HG03175 (cell line): ENCODE measurements at regions not wholly inside any gene's neighbourhood (a gene's known extent, or its start where the extent isn't known, plus 50 kb on each side); places are given as distances from the start of the nearest gene placed in this dataset.
"Not testable (repeated sequence)": the region's sequence is repeated elsewhere in the genome, so short reads cannot be mapped to it uniquely, and the experiment has no call there.

Source experiments
- ATAC-seq: cut with Tn5 transposase; IDR thresholded peaks from one replicate; pipeline ENCODE4 v1.9.1; 2021; ENCODE audit warnings: mild to moderate bottlenecking, moderate library complexity; ENCODE audit not compliant: unreplicated experiment

DNA sequence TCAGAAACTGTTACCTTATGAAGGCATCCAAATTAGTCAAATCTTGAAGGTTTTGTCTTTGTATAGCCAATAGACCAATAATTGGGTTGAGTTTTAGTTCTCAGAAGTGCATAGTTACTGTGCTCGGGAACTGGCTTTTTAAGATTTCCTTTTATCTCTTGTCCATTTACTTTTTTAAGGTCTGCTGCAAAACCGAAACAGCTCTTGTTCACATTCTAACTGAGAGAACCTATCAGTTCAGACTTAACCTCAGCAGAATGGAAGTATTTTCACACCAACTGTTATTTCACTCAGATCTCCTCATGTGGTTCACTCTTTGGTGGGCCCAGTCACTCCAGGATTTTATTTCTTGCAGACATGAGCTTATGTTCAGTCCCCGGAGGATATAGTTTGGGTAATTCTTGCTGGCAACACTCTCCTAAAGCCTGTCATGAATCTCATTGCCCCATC lies 55.5 kb downstream of the TPBG start:
- peak; percentile 51 for ATAC-seq

DNA sequence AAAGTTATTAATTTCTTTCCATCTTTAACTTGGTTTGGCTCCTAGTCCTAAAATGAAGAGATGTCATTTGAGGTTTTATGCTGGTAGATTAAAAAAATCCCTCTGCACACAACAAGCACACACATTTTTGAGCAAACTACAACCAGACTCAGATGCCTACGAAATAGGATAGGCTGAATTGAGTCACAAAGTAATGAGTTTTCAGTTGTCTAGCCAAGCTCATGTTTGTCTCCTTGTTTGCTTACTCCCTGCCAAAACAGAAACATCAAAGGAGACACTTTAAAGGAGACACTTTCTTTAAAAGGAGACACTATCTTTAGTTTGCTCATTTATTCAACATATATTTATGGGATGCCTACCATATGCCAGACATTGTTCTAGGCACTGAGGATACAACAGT lies 56.2 kb downstream of the TPBG start:
- no peak for ATAC-seq

GRCh38 chr6:82430611-82431010 lies 67.0 kb downstream of the TPBG start:
- no peak for ATAC-seq

DNA sequence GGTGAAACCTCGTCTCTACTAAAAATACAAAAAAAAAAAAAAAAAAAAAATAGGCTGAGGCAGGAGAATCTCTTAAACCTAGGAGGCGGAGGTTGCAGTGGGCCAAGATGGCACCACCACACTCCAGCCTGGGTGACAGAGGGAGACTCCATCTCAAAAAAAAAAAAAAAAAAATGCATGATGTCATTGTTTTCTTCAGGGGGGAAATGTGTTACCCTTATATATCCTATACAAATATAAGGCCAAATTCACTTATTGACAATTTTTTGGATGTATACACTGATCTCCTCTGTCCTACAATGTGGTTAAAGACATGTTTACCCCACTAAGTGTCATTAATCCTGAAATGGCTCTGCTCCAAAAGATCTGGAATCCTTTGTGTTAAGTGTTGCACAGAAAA lies 73.1 kb downstream of the TPBG start:
- ATAC-seq = no peak

DNA sequence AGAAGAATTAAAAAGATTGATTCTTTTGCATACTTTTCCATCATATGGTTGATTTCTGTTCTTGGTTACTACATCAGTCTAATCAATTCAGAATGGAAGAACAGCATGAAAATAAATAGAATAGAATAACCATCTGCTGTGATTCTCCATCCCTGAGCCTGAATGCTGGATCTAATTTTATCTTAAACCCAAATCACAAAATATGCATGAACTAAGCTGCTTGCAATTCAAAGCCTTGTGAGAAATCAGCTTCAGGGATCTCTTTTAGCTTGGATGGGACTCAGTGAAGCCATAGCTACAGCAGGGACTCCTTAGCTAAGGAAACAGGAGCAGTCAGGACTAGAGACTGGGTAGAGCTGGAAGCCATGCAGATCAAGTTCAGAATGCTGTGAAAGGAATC lies 74.1 kb downstream of the TPBG start:
- no peak for ATAC-seq

GRCh38 chr6:82441047-82441855 lies 77.6 kb downstream of the TPBG start:
- no peak for ATAC-seq

DNA sequence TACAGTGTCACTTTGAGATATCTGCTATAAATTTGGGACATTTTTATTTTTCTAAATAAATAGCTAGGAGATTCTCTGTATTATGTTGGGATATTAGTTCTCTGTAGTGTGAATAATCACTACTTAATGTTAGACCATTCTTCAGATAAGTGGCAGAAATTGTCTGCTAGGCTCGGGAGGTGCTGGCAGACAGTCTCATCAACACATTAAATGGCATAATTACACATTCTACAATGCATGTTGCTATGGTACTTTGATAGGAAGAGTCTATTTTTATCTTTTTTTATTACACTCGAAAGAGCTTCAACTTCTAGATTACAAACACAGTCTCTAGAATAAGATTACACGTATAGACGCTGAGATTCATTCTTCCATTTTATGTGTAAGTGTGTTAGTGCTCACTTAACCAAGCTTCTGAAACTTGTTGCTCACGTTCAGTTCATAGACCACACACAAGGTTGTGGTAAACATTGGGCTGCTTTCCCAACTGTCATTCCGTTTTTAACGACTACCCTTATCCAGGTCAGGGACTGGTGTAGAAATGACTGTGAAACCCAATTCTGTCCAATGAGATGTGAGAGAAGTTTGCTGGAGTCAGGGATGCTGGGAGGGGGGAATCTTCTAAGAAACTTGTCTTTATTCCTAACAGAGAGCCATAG lies 78.6 kb downstream of the TPBG start:
- ATAC-seq = no peak

GRCh38 chr6:82458147-82458546 lies 94.5 kb downstream of the TPBG start:
- no peak for ATAC-seq

DNA sequence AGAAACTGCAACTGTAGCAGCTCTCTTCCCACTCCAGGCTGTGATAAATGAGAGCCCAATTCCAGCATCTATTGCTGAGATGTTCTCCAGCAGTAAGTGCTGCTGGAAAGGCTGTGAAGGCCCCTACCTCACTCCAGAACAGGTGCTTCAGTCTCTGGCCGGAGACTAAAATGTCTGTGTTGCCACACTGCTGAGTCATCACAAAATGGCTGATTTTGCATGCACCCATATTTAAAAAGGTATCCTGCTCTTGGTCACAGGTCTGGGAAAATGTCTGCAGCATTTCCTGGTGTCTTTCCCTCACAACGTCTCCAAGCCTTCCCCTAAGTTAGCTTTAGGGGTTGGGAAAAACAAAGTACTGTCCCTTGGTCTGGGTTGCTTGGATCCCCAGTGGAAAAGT lies 95.1 kb downstream of the TPBG start:
- ATAC-seq = no peak

DNA sequence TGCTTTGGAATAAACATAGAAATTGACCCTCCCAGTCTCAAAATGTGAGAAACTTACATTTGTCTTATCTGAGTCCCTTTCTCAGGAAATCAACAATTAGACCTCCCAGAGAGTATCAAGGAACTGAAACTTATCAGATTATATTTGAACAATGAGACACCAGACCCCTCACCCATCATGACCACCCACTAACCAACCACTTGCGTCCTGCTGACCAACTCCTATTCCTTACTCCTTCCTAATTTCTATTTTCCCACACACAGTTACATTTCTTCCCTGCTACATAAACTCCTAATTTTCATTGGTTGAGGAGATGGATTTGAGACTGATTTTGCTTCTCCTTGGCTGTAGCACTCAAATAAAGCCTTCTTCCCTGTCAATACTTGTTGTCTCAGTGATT lies 97.9 kb downstream of the TPBG start:
- ATAC-seq = no peak

GRCh38 chr6:82467338-82467737 lies 103.7 kb downstream of the TPBG start:
- no peak for ATAC-seq

DNA sequence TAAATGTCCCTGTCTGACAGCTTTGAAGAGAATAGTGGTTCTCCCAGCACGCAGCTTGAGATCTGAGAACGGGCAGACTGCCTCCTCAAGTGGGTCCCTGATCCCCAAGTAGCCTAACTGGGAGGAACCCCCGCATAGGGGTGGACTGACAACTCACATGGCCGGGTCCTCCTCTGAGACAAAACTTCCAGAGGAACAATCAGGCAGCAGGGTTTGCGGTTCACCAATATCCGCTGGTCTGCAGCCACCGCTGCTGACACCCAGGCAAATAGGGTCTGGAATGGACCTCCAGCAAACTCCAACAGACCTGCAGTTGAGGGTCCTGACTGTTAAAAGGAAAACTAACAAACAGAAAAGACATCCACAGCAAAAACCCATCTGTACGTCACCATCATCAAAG lies 106.5 kb downstream of the TPBG start:
- ATAC-seq = not testable (repeated sequence)

DNA sequence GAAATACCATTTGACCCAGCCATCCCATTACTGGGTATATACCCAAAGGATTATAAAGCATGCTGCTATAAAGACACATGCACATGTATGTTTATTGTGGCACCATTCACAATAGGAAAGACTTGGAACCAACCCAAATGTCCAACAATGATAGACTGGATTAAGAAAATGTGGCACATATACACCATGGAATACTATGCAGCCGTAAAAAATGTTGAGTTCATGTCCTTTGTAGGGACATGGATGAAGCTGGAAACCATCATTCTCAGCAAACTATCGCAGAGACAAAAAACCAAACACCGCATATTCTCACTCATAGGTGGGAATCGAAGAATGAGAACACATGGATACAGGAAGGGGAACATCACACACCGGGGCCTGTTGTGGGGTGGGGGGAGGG lies 111.5 kb downstream of the TPBG start:
- ATAC-seq = not testable (repeated sequence)

DNA sequence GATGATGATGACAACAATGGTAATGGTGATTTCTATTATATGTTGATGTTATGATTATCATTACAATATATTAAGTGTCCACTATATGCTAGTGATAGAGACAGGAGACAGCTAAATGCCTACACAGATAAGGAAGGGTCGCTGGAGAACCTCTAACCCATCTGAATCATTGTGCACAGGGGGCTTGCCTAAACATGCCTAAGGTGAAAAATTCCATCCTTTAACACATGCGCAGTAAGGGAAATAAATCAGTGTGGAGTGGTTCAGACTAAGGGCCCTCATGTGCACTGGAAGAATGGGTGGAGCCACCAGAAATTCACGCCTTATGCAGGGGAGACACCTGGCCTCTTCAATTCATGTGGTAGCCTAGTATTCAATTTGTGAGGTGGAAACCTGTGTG lies 120.4 kb downstream of the TPBG start:
- ATAC-seq = no peak

DNA sequence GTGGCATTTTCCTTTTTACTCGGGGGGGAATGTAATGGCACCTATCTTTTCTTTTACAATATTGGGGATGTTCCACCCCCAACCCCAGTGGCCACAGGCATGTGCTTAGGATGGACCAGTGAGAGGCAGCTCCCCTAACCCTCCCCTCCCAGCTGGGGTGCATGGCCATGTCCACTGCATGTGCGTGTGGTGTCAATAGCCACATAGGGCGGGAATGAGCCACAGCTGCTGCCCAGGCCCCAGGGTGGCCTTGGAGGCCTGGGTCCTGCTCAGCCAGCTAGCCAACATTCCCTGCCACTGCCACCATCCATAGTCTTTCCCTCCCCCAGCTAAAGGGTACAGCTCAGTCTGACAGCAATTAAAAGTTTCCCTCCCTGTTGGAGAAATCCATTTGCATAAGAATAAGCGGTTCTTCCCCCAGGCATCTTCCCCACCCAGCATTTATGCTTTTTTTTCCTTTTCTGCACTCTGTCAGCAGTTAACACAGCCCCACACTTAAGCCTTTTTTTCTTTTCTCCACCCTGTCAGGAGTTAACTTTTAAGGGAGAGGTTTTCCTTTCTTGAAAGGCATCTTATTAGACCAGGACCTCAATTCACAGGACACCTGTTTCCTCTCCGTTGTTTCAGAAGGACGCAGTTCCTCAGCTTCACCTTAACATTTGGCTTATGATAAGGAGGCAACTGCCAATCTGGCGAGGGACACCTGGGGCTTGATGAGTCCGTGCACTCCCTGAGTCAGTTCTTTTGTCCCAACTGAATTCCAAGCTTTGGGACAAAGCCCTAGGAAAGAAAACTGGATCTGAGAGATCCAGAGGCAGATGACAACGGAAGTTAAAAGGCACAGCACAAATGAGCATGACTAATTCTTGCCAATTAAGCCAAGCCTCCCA lies 121.4 kb downstream of the TPBG start:
- no peak for ATAC-seq

DNA sequence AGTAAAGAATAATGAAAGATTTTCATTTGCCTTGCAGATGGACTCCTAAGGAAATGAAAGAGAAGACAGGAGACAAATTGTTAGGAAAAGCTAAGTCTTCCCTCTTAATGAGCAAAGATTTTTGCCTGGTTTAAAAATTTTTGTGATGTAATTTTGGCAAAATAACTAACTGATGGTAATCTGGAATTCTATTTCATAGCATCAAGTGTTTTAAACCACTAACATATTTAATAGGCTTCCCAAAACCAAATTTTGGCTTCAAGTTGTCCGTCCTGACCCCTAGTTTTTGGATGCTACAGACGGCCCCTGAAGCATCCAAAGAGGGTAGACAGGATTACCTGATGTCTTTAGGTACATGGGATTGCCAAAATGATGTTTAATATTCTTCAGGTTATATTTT lies 124.3 kb downstream of the TPBG start:
- no peak for ATAC-seq

DNA sequence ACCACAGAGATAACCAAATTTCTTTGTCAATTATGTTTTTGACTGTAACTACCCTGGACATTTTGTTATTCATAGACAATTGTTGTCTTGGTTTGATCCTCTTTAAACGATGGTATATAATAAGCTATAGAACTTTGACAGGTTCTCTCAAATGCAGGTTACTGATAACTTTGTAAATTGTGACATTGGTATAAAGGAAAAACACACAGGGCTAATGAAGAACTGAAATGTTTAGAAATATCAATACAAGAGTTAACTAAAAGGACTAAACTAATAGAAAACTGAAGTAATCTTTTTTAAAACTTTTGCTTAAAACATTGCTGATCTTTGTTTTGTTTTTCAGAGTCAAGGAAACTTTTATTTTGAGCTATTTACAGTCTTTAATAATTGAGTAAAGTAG lies 124.8 kb downstream of the TPBG start:
- no peak for ATAC-seq

- no peak for ATAC-seq
Measured at GRCh38 chr6:82492134-82492533, 128.5 kb downstream of the TPBG start.

GRCh38 chr6:82493467-82493866 lies 129.8 kb downstream of the TPBG start:
- ATAC-seq = no peak

DNA sequence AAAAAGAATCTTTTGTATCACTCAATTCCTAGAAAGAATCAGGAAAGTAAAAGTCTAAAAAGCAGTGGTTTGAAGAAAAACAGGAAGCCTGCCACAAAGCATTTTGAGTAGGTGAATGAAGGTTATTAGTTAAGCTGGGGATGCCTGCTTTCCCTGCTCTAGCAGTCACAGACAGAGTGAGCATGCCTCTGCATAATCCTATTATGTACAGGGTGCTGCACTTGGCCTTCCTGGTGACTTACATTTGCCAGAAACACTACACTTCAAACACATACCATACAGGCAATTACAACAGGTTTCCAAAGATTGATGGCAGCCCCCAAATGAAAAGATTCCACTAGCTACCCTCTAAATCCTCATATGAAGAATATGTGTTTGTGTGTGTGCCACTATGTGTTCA lies 130.8 kb downstream of the TPBG start:
- ATAC-seq = no peak

GRCh38 chr6:82501901-82502300 lies 138.3 kb downstream of the TPBG start:
- not testable (repeated sequence) for ATAC-seq

- ATAC-seq = no peak
Measured at GRCh38 chr6:82506526-82506925, 142.9 kb downstream of the TPBG start.
